Trophoblast cell (in vitro differentiated cells and primary cell): ENCODE measurements at regions not wholly inside any gene's neighbourhood (a gene's known extent, or its start where the extent isn't known, plus 50 kb on each side); places are given as distances from the start of the nearest gene placed in this dataset.

Experiments used
- DNase-seq, 2 donors: peaks; one replicate each; pipeline ENCODE4 v3.0.0-alpha.2; 2016
- H2AFZ ChIP-seq: 2 replicates; pipeline ENCODE4 v1.6.1; 2013; ENCODE audit warnings: low read length, moderate library complexity, mild to moderate bottlenecking; ENCODE audit not compliant: insufficient read depth, poor library complexity
- H2AK5ac ChIP-seq: 2 replicates; pipeline ENCODE4 v1.6.1; 2013; ENCODE audit warnings: mild to moderate bottlenecking, low read length
- H2BK120ac ChIP-seq: 2 replicates; pipeline ENCODE4 v1.6.1; 2013; ENCODE audit warnings: low read length, mild to moderate bottlenecking, moderate library complexity; ENCODE audit not compliant: insufficient read depth, poor library complexity
- H2BK12ac ChIP-seq: 2 replicates; pipeline ENCODE4 v1.6.1; 2013; ENCODE audit warnings: mild to moderate bottlenecking, low read length, moderate library complexity
- H2BK5ac ChIP-seq: 2 replicates; pipeline ENCODE4 v1.6.1; 2013; ENCODE audit warnings: low read length, low read depth, moderate library complexity, mild to moderate bottlenecking; ENCODE audit not compliant: poor library complexity
- H3K14ac ChIP-seq: 2 replicates; pipeline ENCODE4 v1.6.1; 2013; ENCODE audit warnings: mild to moderate bottlenecking, low read length
- H3K18ac ChIP-seq: 2 replicates; pipeline ENCODE4 v1.6.1; 2013; ENCODE audit warnings: mild to moderate bottlenecking, low read length
- H3K23ac ChIP-seq: 2 replicates; pipeline ENCODE4 v1.6.1; 2013; ENCODE audit warnings: low read length
- H3K27ac ChIP-seq: 2 replicates; pipeline ENCODE4 v1.5.1; 2013; ENCODE audit warnings: low read depth, mild to moderate bottlenecking, inconsistent platforms, low read length, moderate library complexity
- H3K27me3 ChIP-seq: 2 replicates; pipeline ENCODE4 v1.6.1; 2013; ENCODE audit warnings: inconsistent platforms, mild to moderate bottlenecking, low read length, moderate library complexity; ENCODE audit not compliant: insufficient read depth
- H3K36me3 ChIP-seq, 2 experiments: 1 replicate in 1 of 2; 2 replicates in 1 of 2; pipeline ENCODE4 v1.6.1; 2013; ENCODE audit warnings: low read length in 2 of 2, mild to moderate bottlenecking in 2 of 2, moderate library complexity in 1 of 2; ENCODE audit not compliant: insufficient read depth in 2 of 2, control insufficient read depth in 1 of 2
- H3K4ac ChIP-seq: 2 replicates; pipeline ENCODE4 v1.6.1; 2013; ENCODE audit warnings: low read depth, mild to moderate bottlenecking, low read length, moderate library complexity
- H3K4me1 ChIP-seq, 2 experiments: 1 replicate in 1 of 2; 2 replicates in 1 of 2; pipeline ENCODE4 v1.6.1; 2013; ENCODE audit warnings: low read length in 2 of 2, mild to moderate bottlenecking in 2 of 2, moderate library complexity in 1 of 2; ENCODE audit not compliant: insufficient read depth in 2 of 2, control insufficient read depth in 1 of 2
- H3K4me2 ChIP-seq: 2 replicates; pipeline ENCODE4 v1.6.1; 2013; ENCODE audit warnings: inconsistent platforms, mild to moderate bottlenecking, low read length, moderate library complexity
- H3K4me3 ChIP-seq: 2 replicates; pipeline ENCODE4 v1.5.1; 2013; ENCODE audit warnings: mild to moderate bottlenecking, low read depth, low read length, inconsistent platforms
- H3K79me1 ChIP-seq: one replicate; pipeline ENCODE4 v1.6.1; 2013; ENCODE audit warnings: low read length
- H3K79me2 ChIP-seq: 2 replicates; pipeline ENCODE4 v1.6.1; 2013; ENCODE audit warnings: low read length, mild to moderate bottlenecking; ENCODE audit not compliant: control insufficient read depth, insufficient read depth, poor library complexity
- H3K9ac ChIP-seq: 2 replicates; pipeline ENCODE4 v1.6.1; 2013; ENCODE audit warnings: mild to moderate bottlenecking, low read length
- H3K9me3 ChIP-seq: 2 replicates; pipeline ENCODE4 v1.6.1; 2013; ENCODE audit warnings: low read depth, mild to moderate bottlenecking, control low read depth, inconsistent platforms, low read length; ENCODE audit not compliant: insufficient read depth
- H4K12ac ChIP-seq: 2 replicates; pipeline ENCODE4 v1.6.1; 2013; ENCODE audit warnings: low read depth, mild to moderate bottlenecking, low read length, moderate library complexity
- H4K8ac ChIP-seq: 2 replicates; pipeline ENCODE4 v1.6.1; 2013; ENCODE audit warnings: low read depth, mild to moderate bottlenecking, low read length, moderate library complexity
- H4K91ac ChIP-seq: one replicate; pipeline ENCODE4 v1.6.1; 2013; ENCODE audit warnings: low read depth, mild to moderate bottlenecking, low read length, moderate library complexity
- WGBS: extraction: QIAGEN DNeasy Blood & Tissue Kit; methylation state at CpG from one replicate; pipeline ENCODE4 v1.1.7; 2013; ENCODE audit warnings: missing lambda C conversion rate; ENCODE audit not compliant: insufficient read length, insufficient coverage; ENCODE audit errors: extremely low coverage; 5-methylcytosine and 5-hydroxymethylcytosine counted together

GRCh38 chr3:187522293-187522692 lies 147.9 kb downstream of the SST start:
- H3K23ac ChIP-seq: no peak overlapping the region
- no peak overlapping the region for H3K4me2 ChIP-seq
- no peak overlapping the region for H2BK5ac ChIP-seq
- no peaks in the 10 kb centered on the region for H3K79me1 ChIP-seq
- H3K18ac ChIP-seq: no peak overlapping the region
- no peak overlapping the region for H3K4ac ChIP-seq
- no peak overlapping the region for H2AK5ac ChIP-seq
- H2BK120ac ChIP-seq: no peak overlapping the region
- no peak overlapping the region for H3K27ac ChIP-seq
- no peak overlapping the region for H3K14ac ChIP-seq
- H4K91ac ChIP-seq: no peak overlapping the region
- no peaks in the 10 kb centered on the region for H3K9me3 ChIP-seq
- no peak overlapping the region for H3K4me3 ChIP-seq
- WGBS: no CpG with 5 or more reads among the region's 2 CpGs
- no peaks in the 10 kb centered on the region for H3K79me2 ChIP-seq
- H3K4me1 ChIP-seq: peaks cover 3 to 8% of the 10 kb centered on the region in 2 experiments
- no peak overlapping the region for H3K9ac ChIP-seq
- no peaks in the 10 kb centered on the region for H3K27me3 ChIP-seq
- no peak overlapping the region for H4K12ac ChIP-seq
- no peak overlapping the region for H2AFZ ChIP-seq
- H2BK12ac ChIP-seq: no peak overlapping the region
- no peak overlapping the region for H4K8ac ChIP-seq
- no peak for DNase-seq
- H3K36me3 ChIP-seq: no peaks in the 10 kb centered on the region

GRCh38 chr3:187521546-187521945 lies 148.6 kb downstream of the SST start:
- Histone ChIP-seq H3K18ac (no peak overlapping the region), H2BK120ac (no peak overlapping the region), H3K4me3 (no peak overlapping the region), H2AFZ (no peak overlapping the region), H2AK5ac (no peak overlapping the region), H3K36me3 (no peaks in the 10 kb centered on the region), H2BK5ac (no peak overlapping the region), H3K14ac (no peak overlapping the region), H3K23ac (no peak overlapping the region), H2BK12ac (no peak overlapping the region), H3K9ac (no peak overlapping the region), H3K79me2 (no peaks in the 10 kb centered on the region), H4K8ac (no peak overlapping the region), H4K91ac (no peak overlapping the region), H3K4me2 (no peak overlapping the region), H3K79me1 (no peaks in the 10 kb centered on the region), H3K27me3 (no peaks in the 10 kb centered on the region), H4K12ac (no peak overlapping the region), H3K27ac (no peak overlapping the region), H3K9me3 (peaks cover 2% of the 10 kb centered on the region), H3K4me1 (peaks cover 3 to 8% of the 10 kb centered on the region in 2 experiments), H3K4ac (no peak overlapping the region)
- no CpG with 5 or more reads among the region's 2 CpGs for WGBS
- no peak for DNase-seq

- H2AFZ ChIP-seq: no peak overlapping the region
- H3K27ac ChIP-seq: no peak overlapping the region
- no peak overlapping the region for H4K12ac ChIP-seq
- no peak overlapping the region for H2AK5ac ChIP-seq
- H3K27me3 ChIP-seq: no peaks in the 10 kb centered on the region
- no peak overlapping the region for H3K4me3 ChIP-seq
- no peak overlapping the region for H3K4ac ChIP-seq
- no peaks in the 10 kb centered on the region for H3K79me2 ChIP-seq
- H3K36me3 ChIP-seq: no peaks in the 10 kb centered on the region
- peaks cover 3 to 8% of the 10 kb centered on the region in 2 experiments for H3K4me1 ChIP-seq
- H2BK12ac ChIP-seq: no peak overlapping the region
- H3K9me3 ChIP-seq: peaks cover 2% of the 10 kb centered on the region
- H3K18ac ChIP-seq: no peak overlapping the region
- no peak overlapping the region for H3K23ac ChIP-seq
- no CpG with 5 or more reads among the region's 9 CpGs for WGBS
- peak overlapping the region; percentile 42 for H3K14ac ChIP-seq
- no peaks in the 10 kb centered on the region for H3K79me1 ChIP-seq
- H2BK5ac ChIP-seq: no peak overlapping the region
- H2BK120ac ChIP-seq: no peak overlapping the region
- no peak overlapping the region for H4K91ac ChIP-seq
- H3K9ac ChIP-seq: no peak overlapping the region
- no peak overlapping the region for H3K4me2 ChIP-seq
- H4K8ac ChIP-seq: no peak overlapping the region
- DNase-seq: no peak
These were observed 149.9 kb downstream of the SST start for GRCh38 chr3:187520027-187520945.

- no peak overlapping the region for H3K4ac ChIP-seq
- H2AK5ac ChIP-seq: no peak overlapping the region
- no peak overlapping the region for H3K18ac ChIP-seq
- H3K4me3 ChIP-seq: no peak overlapping the region
- H4K8ac ChIP-seq: no peak overlapping the region
- no peaks in the 10 kb centered on the region for H3K79me2 ChIP-seq
- no peaks in the 10 kb centered on the region for H3K27me3 ChIP-seq
- H3K79me1 ChIP-seq: no peaks in the 10 kb centered on the region
- H4K12ac ChIP-seq: no peak overlapping the region
- DNase-seq: no peak
- H3K36me3 ChIP-seq: no peaks in the 10 kb centered on the region
- no peak overlapping the region for H3K23ac ChIP-seq
- H3K9ac ChIP-seq: no peak overlapping the region
- no peak overlapping the region for H2AFZ ChIP-seq
- H3K14ac ChIP-seq: no peak overlapping the region
- no peak overlapping the region for H3K4me2 ChIP-seq
- H2BK120ac ChIP-seq: no peak overlapping the region
- peaks cover 3 to 8% of the 10 kb centered on the region in 2 experiments for H3K4me1 ChIP-seq
- peaks cover 2% of the 10 kb centered on the region for H3K9me3 ChIP-seq
- WGBS: no CpG with 5 or more reads among the region's 9 CpGs
- peak overlapping the region; percentile 33 for H2BK5ac ChIP-seq
- no peak overlapping the region for H4K91ac ChIP-seq
- peak overlapping the region; percentile 39 for H3K27ac ChIP-seq
- H2BK12ac ChIP-seq: no peak overlapping the region
These were observed 150.7 kb downstream of the SST start for GRCh38 chr3:187519428-187519890.
